ENCODE measurements at regions not wholly inside any gene's neighbourhood (a gene's known extent, or its start where the extent isn't known, plus 50 kb on each side); places are given as distances from the start of the nearest gene placed in this dataset.

GRCh38 chr13:29713839-29714238 lies 118.4 kb upstream of the SLC7A1 start:
- no peak overlapping the region for H3K27ac ChIP-seq
- TF ChIP-seq CTCF (conservative IDR thresholded peaks at IDR 0.05): peak; percentile 68

GRCh38 chr13:29711776-29712175 lies 116.3 kb upstream of the SLC7A1 start:
- no peak overlapping the region for H3K27ac ChIP-seq
- TF ChIP-seq CTCF (conservative IDR thresholded peaks at IDR 0.05): no peak

- H3K27ac ChIP-seq: peak overlapping the region; percentile 15; the same call in 1 of the 2 replicates
- TF ChIP-seq CTCF (conservative IDR thresholded peaks at IDR 0.05): no peak
These were observed 115.0 kb upstream of the SLC7A1 start for GRCh38 chr13:29710511-29710910.

GRCh38 chr13:29709407-29710069 lies 114.0 kb upstream of the SLC7A1 start:
- H3K27ac ChIP-seq: peak overlapping the region; percentile 15; the same call in 1 of the 2 replicates

GRCh38 chr13:29707876-29708543 lies 112.5 kb upstream of the SLC7A1 start:
- no peak overlapping the region for H3K27ac ChIP-seq
- TF ChIP-seq CTCF (conservative IDR thresholded peaks at IDR 0.05): peak; percentile 71

More at GRCh38 chr13:29709407-29710069, 114.0 kb upstream of the SLC7A1 start:
- TF ChIP-seq CTCF (conservative IDR thresholded peaks at IDR 0.05): no peak

GRCh38 chr13:29706923-29707322 lies 111.4 kb upstream of the SLC7A1 start:
- H3K27ac ChIP-seq: no peak overlapping the region
- TF ChIP-seq CTCF (conservative IDR thresholded peaks at IDR 0.05): no peak

- TF ChIP-seq CTCF (conservative IDR thresholded peaks at IDR 0.05): no peak
- H3K27ac ChIP-seq: no peak overlapping the region
These were observed 109.2 kb upstream of the SLC7A1 start for GRCh38 chr13:29704648-29705047.

All from VCaP (cell line).